Caco-2 (cell line): ENCODE measurements at regions not wholly inside any gene's neighbourhood (a gene's known extent, or its start where the extent isn't known, plus 50 kb on each side); places are given as distances from the start of the nearest gene placed in this dataset.

Source experiments
- BruUV-seq: library from RNA; stranded (reverse); fragments of 400-500 nt; replicated peaks from 2 replicates; lab custom pipeline; 2021; lab: Mats Ljungman, UMichigan
- CTCF ChIA-PET: fragments of 300-600 bp; sonication (Branson Sonifier 250); formaldehyde crosslinking; loops from one replicate; lab custom pipeline; 2022; ENCODE audit warnings: antibody characterized with exemption; lab: Charles Lee
- POLR2A ChIA-PET: fragments of 300-600 bp; sonication (Branson Sonifier 250); formaldehyde crosslinking; loops from one replicate; lab custom pipeline; 2022; ENCODE audit warnings: antibody characterized with exemption; lab: Charles Lee
- DNase-seq, 2 experiments: peaks; one replicate each; pipeline versions ENCODE4 v3.0.0 to v3.0.0-alpha.2; 2020 to 2022
- H3K27me3 ChIP-seq: replicated peaks from 2 replicates; pipeline ENCODE4 v1.6.0; 2011; ENCODE audit warnings: low read length; ENCODE audit not compliant: control insufficient read depth, insufficient read depth
- H3K36me3 ChIP-seq: 2 replicates; pipeline ENCODE4 v1.5.1; 2011; ENCODE audit warnings: low read length; ENCODE audit not compliant: control insufficient read depth, insufficient read depth
- H3K4me1 ChIP-seq: fragments of 250-450 bp; sonication (Bioruptor Pico); 2 replicates; pipeline ENCODE4 v1.5.1; 2020; ENCODE audit warnings: mild to moderate bottlenecking
- H3K4me3 ChIP-seq: 2 replicates; pipeline ENCODE4 v1.5.1; 2011; ENCODE audit warnings: low read depth, mild to moderate bottlenecking, control low read depth, low read length
- H3K9me3 ChIP-seq: fragments of 250-450 bp; sonication (Bioruptor Pico); 2 replicates; pipeline ENCODE4 v1.5.1; 2020; ENCODE audit warnings: mild to moderate bottlenecking, moderate library complexity
- H3K27ac Mint-ChIP-seq: one replicate; pipeline ENCODE4 v1.8.0; 2022; ENCODE audit warnings: mixed read lengths; ENCODE audit not compliant: unreplicated experiment
- H3K27me3 Mint-ChIP-seq: one replicate; pipeline ENCODE4 v1.8.0; 2022; ENCODE audit warnings: mixed read lengths; ENCODE audit not compliant: insufficient read depth, unreplicated experiment
- H3K36me3 Mint-ChIP-seq: one replicate; pipeline ENCODE4 v1.8.0; 2022; ENCODE audit warnings: mild to moderate bottlenecking, mixed read lengths; ENCODE audit not compliant: insufficient read depth, unreplicated experiment
- H3K4me1 Mint-ChIP-seq: one replicate; pipeline ENCODE4 v1.8.0; 2022; ENCODE audit warnings: low read depth, mixed read lengths; ENCODE audit not compliant: unreplicated experiment
- H3K4me3 Mint-ChIP-seq: one replicate; pipeline ENCODE4 v1.8.0; 2022; ENCODE audit warnings: mild to moderate bottlenecking, moderate library complexity, mixed read lengths; ENCODE audit not compliant: unreplicated experiment
- H3K9me3 Mint-ChIP-seq: one replicate; pipeline ENCODE4 v1.8.0; 2022; ENCODE audit warnings: mixed read lengths; ENCODE audit not compliant: unreplicated experiment
- CTCF ChIP-seq, 2 experiments: fragments of 200-600 bp in 1 of 2; IDR thresholded peaks; 1 replicate in 1 of 2; 2 replicates in 1 of 2; pipeline versions ENCODE4 v1.5.1 to v1.8.0; 2011 to 2022; ENCODE audit warnings: antibody characterized with exemption in 1 of 2, control low read depth in 1 of 2, inconsistent platforms in 1 of 2, low read depth in 1 of 2, low read length in 1 of 2, mild to moderate bottlenecking in 1 of 2, moderate library complexity in 1 of 2; ENCODE audit not compliant: insufficient read depth in 1 of 2, severe bottlenecking in 1 of 2, unreplicated experiment in 1 of 2
- intact Hi-C: fragments of 100-400 bp; cut with micrococcal nuclease; formaldehyde crosslinking; loops from one replicate; pipeline ENCODE4 v1.10.0; 2022; ENCODE audit not compliant: unreplicated experiment

GRCh38 chr15:62497356-62497755, 332.3 kb upstream of the C2CD4B start:
- intact Hi-C loops = loop anchor here (5.0 kb wide), 2 partner anchors 60 to 105 kb away; partner anchors contain the start of gene TLN2
- Mint-ChIP-seq H3K4me1 (peaks cover 54% of the 10 kb centered on the region), H3K4me3 (no peak overlapping the region), H3K36me3 (peaks cover 10% of the 10 kb centered on the region), H3K27ac (peak overlapping the region; percentile 29), H3K27me3 (no peaks in the 10 kb centered on the region), H3K9me3 (no peaks in the 10 kb centered on the region)
- Histone ChIP-seq H3K36me3 (no peaks in the 10 kb centered on the region), H3K4me1 (peaks cover 63% of the 10 kb centered on the region), H3K9me3 (no peaks in the 10 kb centered on the region), H3K4me3 (no peak overlapping the region), H3K27me3 (no peaks in the 10 kb centered on the region)
- BruUV-seq = no TSS peak
- ChIA-PET POLR2A (interaction anchor here (0.5 kb wide), 1 partner anchor 15 kb away, joined by 6 read pairs; no protein-coding TSS in a partner anchor), CTCF (no interaction called here)
- TF ChIP-seq CTCF (IDR thresholded peaks at IDR 0.05; ENCODE audit: insufficient read depth in 1 of 2, low read depth in 1 of 2, low read length in 1 of 2, severe bottlenecking in 1 of 2, unreplicated experiment in 1 of 2) = no peak
- no peak for DNase-seq

- intact Hi-C loops = loop anchor here (5.0 kb wide), 2 partner anchors 59 to 106 kb away; partner anchors contain the start of gene TLN2
- H3K4me3 ChIP-seq = no peak overlapping the region
- H3K4me1 ChIP-seq = peaks cover 68% of the 10 kb centered on the region
- CTCF ChIA-PET = no interaction called here
- peak overlapping the region; percentile 85 for H3K27ac Mint-ChIP-seq
- TF ChIP-seq CTCF (IDR thresholded peaks at IDR 0.05; ENCODE audit: insufficient read depth in 1 of 2, low read depth in 1 of 2, low read length in 1 of 2, severe bottlenecking in 1 of 2, unreplicated experiment in 1 of 2) = no peak
- H3K36me3 ChIP-seq = no peaks in the 10 kb centered on the region
- H3K27me3 ChIP-seq = no peaks in the 10 kb centered on the region
- DNase-seq = no peak
- H3K4me1 Mint-ChIP-seq = peaks cover 53% of the 10 kb centered on the region
- H3K27me3 Mint-ChIP-seq = no peaks in the 10 kb centered on the region
- no peaks in the 10 kb centered on the region for H3K9me3 ChIP-seq
- no peaks in the 10 kb centered on the region for H3K9me3 Mint-ChIP-seq
- BruUV-seq = no TSS peak
- peaks cover 10% of the 10 kb centered on the region for H3K36me3 Mint-ChIP-seq
- no peak overlapping the region for H3K4me3 Mint-ChIP-seq
- POLR2A ChIA-PET = no interaction called here
These were observed 333.2 kb upstream of the C2CD4B start for GRCh38 chr15:62498278-62498677.

GRCh38 chr15:62498712-62499111, 333.6 kb upstream of the C2CD4B start:
- Histone ChIP-seq H3K4me1 (peaks cover 68% of the 10 kb centered on the region), H3K9me3 (no peaks in the 10 kb centered on the region), H3K36me3 (no peaks in the 10 kb centered on the region; the same call in 1 of the 2 replicates), H3K4me3 (no peak overlapping the region), H3K27me3 (no peaks in the 10 kb centered on the region)
- no TSS peak for BruUV-seq
- no peak for DNase-seq
- Mint-ChIP-seq H3K4me1 (peaks cover 58% of the 10 kb centered on the region), H3K27me3 (no peaks in the 10 kb centered on the region), H3K4me3 (no peak overlapping the region), H3K9me3 (no peaks in the 10 kb centered on the region), H3K36me3 (peaks cover 10% of the 10 kb centered on the region), H3K27ac (peak overlapping the region; percentile 85)
- intact Hi-C loops = loop anchor here (5.0 kb wide), 2 partner anchors 59 to 106 kb away; partner anchors contain the start of gene TLN2
- POLR2A ChIA-PET = no interaction called here
- CTCF ChIA-PET = no interaction called here
- TF ChIP-seq CTCF (IDR thresholded peaks at IDR 0.05; ENCODE audit: insufficient read depth in 1 of 2, low read depth in 1 of 2, low read length in 1 of 2, severe bottlenecking in 1 of 2, unreplicated experiment in 1 of 2) = no peak
